NCI-H1417 (cell line): ENCODE measurements at regions not wholly inside any gene's neighbourhood (a gene's known extent, or its start where the extent isn't known, plus 50 kb on each side); places are given as distances from the start of the nearest gene placed in this dataset.
"Not testable (repeated sequence)": the region's sequence is repeated elsewhere in the genome, so short reads cannot be mapped to it uniquely, and the experiment has no call there.

ENCODE experiments used
- DNase-seq, 3 experiments: peaks; one replicate each; lab custom pipeline; 2025; lab: John Stamatoyannopoulos, UW

DNA sequence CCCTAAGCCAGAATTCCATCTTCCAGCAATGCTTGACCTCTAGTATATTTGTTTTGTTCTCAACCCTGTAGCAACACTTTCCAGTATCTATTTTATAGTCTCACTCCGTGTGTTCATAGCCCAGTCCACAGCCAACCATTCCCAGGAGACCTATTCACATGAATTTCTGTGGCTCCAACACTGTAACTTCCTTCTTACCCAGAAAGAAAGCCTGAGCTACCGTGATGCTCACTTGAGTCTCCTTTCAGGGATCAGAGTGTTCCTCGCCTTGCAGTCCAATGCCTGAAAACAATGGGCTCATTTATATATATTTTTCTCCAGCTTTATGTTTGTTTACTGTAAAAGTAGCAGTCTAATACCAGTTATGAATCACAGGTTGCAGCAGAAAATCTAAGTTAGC, 645.0 kb upstream of the NOVA1 start:
- DNase-seq, result peak in 1 of 3 experiments; percentile 44

GRCh38 chr14:27243365-27243764, 645.5 kb upstream of the NOVA1 start:
- DNase-seq, result no peak

GRCh38 chr14:27245947-27246346, 648.1 kb upstream of the NOVA1 start:
- DNase-seq, result no peak

- DNase-seq, result no peak
These were observed 656.1 kb upstream of the NOVA1 start for GRCh38 chr14:27253966-27254365.

DNA sequence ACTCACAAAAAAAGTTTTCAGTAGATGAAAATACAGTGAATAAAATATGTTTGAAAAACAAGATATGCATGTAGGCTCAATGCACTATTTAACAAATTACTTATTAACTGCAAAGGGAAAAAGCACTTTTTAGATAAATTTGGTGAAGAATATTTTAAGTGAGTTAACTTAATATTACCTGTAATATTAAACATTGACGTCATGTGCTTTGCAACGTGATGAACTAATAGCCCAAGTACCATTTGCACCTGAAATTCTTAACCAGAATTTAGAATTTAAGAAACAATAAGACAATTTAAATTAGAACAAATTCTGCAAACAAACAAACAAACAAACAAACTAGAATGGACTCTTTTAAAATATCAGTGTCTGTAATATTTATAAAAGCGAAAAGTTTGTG, 659.0 kb upstream of the NOVA1 start:
- no peak for DNase-seq

DNA sequence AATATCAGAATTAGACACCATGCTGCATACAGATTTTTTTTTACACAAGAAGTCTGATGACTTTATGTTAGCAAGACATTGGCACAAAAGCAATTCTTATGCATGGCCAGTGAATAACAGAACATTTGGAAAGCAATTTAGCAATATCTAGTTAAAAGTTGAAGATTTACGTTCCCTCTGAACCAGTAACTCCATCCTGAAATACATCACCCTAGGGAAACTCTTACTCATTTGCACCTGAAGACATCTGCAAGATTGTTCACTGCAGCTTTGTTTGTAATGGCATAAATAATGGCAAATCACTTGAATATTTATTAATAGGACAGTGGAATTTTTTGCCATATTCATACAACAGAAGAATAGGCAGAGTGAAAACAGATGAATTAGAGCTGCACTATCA, 670.0 kb upstream of the NOVA1 start:
- DNase-seq, result no peak

GRCh38 chr14:27270716-27271115, 672.9 kb upstream of the NOVA1 start:
- DNase-seq, result no peak

DNA sequence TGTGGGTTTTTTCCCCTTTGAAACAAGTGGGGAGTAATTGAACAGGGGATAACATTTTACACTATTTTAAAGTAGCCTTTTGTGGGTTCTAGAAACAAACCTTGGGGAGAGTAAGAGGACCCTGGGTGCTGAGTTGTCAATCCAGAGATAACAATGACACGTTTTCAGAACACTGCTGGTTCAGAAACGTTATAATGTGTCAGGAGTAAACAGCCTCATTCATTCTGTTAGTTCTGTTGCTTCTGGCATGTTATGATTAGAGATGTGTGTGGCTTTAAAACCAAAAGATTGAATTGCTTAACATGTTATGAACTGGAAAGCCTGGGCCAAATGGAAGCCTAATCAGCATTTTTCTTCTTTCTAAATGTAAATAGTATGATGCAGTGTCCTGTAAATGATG, 680.5 kb upstream of the NOVA1 start:
- DNase-seq, result no peak

GRCh38 chr14:27305441-27305945, 707.7 kb upstream of the NOVA1 start:
- DNase-seq, result no peak

- not testable (repeated sequence) for DNase-seq
These were observed 714.9 kb upstream of the NOVA1 start for GRCh38 chr14:27312730-27313129.

DNA sequence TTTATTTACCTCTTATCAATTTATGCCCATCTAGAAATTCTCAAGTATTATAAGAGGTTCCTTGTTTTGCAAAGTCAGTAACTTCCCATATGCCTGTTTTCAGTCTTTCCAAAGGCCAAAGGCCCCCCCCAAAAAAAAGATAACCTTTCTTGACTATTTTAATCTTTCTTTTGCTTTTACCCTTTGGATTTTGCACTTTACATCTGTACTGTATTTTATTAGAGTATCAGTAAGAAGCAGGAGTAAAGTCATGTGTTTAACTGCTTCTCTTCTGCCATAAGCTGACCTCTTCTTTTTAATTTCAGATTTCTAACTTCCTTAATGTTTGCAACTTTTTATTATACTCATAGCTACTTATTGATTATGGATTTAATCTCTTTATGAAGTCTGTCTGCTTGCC, 716.4 kb upstream of the NOVA1 start:
- no peak for DNase-seq

DNA sequence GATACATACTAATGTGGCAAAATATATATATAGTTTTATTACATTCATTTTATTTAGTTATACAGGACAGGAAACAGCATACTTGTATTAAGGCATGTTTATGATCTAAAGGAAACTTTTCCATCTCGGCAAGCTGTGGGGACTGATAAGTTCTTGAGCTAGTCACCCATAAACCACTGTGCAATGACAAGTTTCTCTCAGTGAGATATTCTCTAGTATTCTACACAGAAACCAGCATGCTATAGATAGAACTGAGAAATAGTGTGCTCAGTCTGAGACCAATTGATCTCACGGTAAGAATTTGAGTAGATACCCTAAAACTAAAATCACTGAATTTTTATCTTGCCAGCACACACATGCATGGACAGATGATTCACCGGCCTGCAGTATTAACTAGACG, 717.6 kb upstream of the NOVA1 start:
- no peak for DNase-seq

- DNase-seq, result no peak
These were observed 718.1 kb upstream of the NOVA1 start for GRCh38 chr14:27315947-27316346.

GRCh38 chr14:27318774-27319420, 721.1 kb upstream of the NOVA1 start:
- no peak for DNase-seq

DNA sequence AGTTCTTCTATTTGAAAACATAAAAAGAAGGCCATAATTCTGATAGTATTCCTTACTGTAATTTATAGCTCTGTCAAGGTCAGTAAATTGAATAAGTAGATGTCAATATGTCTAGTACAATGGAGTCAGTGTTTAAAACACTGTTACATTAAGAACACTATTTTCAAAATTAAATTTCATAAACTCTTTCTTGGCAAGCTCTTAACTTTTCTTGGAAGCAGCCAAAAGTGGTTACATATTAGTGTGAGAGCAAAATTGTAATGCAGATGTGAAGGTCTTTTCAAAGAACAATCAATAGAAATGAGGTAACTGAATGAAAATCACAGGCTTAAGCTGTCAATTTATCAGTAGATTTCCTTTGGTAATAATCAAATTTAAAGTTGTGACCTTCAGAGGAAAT, 722.4 kb upstream of the NOVA1 start:
- DNase-seq, result no peak

DNA sequence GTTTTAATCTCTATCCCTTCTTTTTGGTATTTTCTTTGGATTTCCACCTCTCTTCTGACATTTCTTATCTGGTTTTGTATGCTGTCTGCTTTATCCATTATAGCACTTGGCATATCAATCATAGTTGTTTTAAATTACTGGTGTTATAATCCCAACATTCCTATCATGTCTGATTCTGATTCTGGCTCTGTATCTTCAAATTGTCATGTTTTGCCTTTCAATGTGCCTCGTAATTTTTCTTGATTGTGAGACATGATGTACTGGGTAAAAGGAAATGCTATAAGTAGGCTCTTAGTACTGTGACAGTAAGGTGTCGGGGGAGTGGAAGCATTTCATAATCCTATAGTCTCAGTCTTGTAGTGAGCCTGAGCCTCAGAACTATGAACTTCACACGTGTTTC, 729.3 kb upstream of the NOVA1 start:
- DNase-seq, result no peak

DNA sequence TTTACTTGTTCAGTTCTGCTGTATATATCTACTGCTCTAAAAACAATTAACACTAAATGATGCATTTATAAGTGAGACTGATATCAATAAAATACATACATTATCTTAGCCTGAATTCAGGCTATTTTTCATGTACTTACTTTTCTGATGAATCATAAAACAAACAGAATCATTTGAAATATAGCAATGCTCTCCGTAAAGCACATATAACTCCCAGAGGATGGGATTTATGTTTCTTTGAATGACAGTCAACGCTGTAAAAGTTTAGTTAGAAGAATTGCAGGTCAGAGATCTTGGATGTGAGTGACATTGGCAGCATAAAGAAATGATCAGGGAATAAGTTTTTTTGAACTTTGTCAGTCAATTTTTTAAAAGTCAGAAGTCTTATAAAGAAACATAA, 740.2 kb upstream of the NOVA1 start:
- DNase-seq, result no peak

GRCh38 chr14:27363036-27363435, 765.2 kb upstream of the NOVA1 start:
- not testable (repeated sequence) for DNase-seq

GRCh38 chr14:27366596-27366995, 768.8 kb upstream of the NOVA1 start:
- peak in 1 of 3 experiments; percentile 49 for DNase-seq

DNA sequence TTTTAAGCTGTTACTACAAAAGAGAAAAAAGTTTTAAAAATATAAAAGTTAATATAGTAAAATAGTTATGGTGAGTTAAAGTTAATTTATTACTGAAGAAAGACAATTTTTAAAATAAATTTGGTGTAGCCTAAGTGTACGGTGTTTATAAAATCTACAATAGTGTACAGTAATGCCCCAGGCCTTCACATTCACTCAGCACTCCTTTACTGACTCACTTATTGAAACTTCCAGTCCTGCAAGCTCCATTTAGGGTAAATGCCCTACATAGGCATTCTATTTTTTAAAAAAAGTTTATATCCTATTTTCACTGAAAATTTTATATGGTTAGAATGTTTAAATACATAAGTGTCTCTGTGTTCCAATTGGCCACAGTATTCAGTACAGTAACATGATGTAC, 769.5 kb upstream of the NOVA1 start:
- DNase-seq, result no peak

DNA sequence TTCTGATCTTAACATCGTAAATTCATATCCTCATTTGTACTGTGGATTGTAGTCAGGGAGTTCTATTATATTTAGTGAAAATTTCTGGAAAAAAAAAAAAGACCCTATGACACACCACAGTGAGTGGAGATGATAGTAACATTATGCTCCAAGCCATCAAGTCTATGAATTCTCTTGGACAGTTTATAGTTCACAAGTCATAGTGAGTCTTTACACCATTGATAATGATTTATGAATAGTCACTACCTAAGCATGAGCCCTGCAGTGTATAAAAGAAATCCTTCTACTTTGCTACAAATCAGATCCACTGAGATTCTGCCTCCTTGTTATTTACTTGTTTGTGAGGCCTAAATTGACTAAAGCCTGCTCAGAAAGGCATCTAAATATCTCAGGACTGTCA, 772.2 kb upstream of the NOVA1 start:
- no peak for DNase-seq

- DNase-seq, result no peak
These were observed 772.9 kb upstream of the NOVA1 start for GRCh38 chr14:27370775-27371174.

GRCh38 chr14:27371209-27371608, 773.4 kb upstream of the NOVA1 start:
- DNase-seq, result no peak

DNA sequence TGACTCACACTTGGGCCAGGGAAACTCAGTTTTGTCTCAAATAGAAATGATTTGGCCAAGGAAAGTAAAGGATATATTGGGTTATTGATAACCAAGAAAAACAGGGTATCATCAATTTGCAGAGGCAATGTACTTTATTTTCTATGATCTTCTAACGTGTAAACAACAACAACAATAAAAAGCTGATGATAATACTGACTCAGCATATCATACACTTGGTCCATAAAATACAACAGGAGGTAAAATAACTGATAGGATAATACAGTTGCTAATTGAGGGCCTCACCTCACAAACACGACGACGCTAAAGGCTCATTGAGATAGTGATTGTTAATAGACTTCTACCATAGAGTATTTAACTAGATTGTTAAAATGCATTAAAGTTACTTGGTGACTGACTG, 774.0 kb upstream of the NOVA1 start:
- DNase-seq, result no peak
